DMS153 (cell line): ENCODE measurements at regions not wholly inside any gene's neighbourhood (a gene's known extent, or its start where the extent isn't known, plus 50 kb on each side); places are given as distances from the start of the nearest gene placed in this dataset.
"Not testable (repeated sequence)": the region's sequence is repeated elsewhere in the genome, so short reads cannot be mapped to it uniquely, and the experiment has no call there.

ENCODE experiments used
- DNase-seq: peaks from one replicate; lab custom pipeline; 2025; lab: John Stamatoyannopoulos, UW

DNA sequence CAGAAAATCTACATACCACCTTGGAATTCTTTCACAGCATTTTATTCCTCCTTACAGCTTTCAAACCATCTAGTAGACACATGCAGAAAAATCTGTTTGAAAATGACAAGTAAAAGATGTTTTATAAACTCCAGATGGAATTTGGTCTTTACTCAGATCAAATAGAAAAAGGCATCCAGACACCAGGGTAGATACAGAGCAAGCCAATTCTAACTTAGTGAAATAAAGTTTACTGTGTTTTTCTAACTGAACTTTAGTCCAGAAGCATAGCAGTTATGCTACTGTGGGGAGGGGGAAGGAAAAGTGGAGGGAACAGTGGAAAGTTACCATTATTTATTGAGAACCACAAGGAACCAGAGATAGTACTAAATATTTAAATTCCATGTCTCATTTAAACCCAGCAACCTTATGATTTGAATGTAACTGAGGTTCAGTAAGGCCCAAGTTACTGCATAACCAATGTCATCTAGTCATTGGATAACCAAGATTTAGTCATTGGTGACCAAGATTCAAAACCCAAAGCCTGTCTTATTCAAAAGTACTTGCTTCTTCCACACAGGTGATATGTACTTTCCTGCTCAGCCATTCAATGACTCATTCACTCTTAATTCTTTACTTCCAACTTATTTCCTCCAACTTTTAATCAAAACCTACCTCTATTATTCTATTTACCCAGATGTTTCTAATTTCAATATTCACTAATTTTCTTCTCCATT lies 57.7 kb downstream of the RAD51AP2 start:
- DNase-seq, result no peak

DNA sequence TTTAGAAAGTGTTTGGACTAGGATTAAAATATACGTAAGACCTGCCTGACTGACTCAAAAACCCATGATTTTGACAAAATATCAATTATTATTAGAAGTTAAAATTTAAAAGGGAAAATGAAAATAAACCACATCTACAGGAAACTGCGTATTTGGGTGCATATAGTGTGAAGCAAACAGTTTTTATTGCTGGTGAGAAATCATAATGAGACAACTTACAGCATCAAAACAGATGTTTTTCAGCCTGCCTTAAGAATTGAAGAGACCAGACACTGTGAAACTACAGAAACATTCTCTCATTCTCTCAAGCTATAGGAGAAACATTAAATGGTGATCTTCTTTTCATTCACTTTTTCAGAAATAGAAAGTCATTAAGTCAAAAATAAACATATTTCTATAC lies 62.9 kb downstream of the RAD51AP2 start:
- no peak for DNase-seq

- not testable (repeated sequence) for DNase-seq
Measured at GRCh38 chr2:17446191-17446590, 72.0 kb downstream of the RAD51AP2 start.

DNA sequence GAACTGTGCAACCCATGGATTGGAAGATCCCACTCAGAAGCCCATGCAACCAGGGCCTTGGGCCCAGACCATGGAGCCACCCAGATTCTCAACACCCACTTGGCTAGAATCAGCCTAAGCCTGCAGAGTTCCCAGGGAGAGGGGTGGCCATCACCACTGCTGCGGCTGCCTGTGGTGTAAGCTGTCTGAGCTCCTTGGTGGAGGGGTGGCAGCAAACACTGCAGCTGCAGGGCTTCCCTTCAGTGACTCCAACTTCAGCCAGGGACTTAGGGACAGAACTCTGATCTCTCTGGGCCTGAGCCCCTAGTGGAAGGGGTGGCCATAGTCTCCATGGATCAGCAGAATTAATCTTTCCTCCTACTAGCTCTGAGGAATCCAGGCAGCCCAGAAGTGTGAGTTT lies 72.5 kb downstream of the RAD51AP2 start:
- no peak for DNase-seq

DNA sequence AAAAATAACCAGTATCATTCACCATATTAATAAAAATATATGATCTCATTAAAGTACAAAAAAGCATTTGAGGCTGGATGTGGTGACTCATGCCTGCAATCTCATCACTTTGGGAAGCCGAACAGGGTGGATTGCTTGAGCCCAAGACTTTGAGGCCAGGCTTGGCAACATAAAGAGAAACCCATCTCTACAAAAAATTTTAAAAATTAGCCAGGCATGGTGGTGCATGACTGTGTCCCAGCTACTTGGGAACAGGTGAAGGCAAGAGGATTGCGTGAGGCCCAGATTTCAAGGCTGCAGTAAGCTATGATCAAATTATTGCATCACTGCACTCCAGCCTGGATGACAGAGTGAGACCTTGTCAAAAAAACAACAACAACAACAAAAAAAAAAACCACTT lies 75.9 kb downstream of the RAD51AP2 start:
- DNase-seq, result no peak

DNA sequence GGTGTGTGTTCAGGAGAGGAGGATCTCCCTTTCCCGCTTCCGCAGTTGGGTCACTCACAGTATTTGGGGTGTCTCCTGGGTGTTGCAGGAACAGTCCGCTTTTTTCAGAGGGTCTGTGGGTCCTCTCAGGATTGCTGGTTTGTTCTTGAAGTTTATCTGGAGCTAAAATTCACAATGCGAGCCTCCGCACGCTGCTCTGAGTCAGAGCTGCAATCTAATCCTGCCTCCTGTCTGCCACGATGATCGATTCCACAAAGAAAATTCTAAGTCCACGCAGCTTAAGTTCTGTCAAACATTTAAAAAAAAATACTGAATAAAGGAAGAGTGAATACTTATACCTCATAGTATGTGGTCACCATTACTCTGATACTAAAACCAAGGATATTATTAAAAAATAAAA lies 76.5 kb downstream of the RAD51AP2 start:
- no peak for DNase-seq

- DNase-seq, result no peak
Measured at GRCh38 chr2:17441055-17441771, 77.0 kb downstream of the RAD51AP2 start.

GRCh38 chr2:17430326-17430725 lies 87.9 kb downstream of the RAD51AP2 start:
- DNase-seq, result no peak

DNA sequence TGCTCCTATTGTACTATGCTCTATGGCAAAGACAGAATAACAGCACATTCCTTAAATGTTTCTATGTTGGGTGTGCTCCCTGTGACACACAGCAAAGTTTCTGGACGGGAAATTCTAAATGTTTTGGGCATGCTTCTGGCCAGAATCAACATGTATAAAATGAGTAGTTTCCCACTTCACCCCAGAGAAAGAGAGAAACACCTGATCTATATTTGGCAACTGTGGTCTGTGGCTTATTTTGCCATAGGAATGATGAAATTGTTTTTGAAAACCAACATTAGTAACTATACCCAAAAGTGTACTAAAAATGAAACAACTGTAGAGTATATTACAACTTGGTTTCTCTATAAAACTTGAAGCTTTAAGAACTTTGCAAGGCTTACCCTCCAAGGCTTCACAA lies 89.1 kb downstream of the RAD51AP2 start:
- no peak for DNase-seq

DNA sequence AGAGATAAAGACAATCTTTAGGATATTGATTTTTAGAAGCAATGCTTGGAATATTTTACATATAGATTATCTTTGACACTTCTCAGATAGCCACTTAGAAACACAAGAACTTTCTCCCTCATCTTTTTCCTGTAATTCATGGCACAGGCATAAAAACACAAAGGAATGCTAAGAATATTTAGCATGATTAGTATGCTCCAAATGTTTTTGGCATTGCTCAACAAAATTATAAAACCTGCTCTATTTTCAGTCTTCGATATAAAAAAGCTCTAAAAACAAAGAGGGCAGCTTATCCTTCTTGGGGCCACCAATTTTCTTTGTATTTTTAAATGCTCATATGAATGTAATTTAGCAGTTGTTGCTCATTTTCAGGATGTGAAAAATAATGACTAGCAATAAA lies 90.8 kb downstream of the RAD51AP2 start:
- no peak for DNase-seq

- DNase-seq, result no peak
Measured at GRCh38 chr2:17426743-17427142, 91.5 kb downstream of the RAD51AP2 start.

GRCh38 chr2:17422061-17422460 lies 96.2 kb downstream of the RAD51AP2 start:
- DNase-seq, result no peak

DNA sequence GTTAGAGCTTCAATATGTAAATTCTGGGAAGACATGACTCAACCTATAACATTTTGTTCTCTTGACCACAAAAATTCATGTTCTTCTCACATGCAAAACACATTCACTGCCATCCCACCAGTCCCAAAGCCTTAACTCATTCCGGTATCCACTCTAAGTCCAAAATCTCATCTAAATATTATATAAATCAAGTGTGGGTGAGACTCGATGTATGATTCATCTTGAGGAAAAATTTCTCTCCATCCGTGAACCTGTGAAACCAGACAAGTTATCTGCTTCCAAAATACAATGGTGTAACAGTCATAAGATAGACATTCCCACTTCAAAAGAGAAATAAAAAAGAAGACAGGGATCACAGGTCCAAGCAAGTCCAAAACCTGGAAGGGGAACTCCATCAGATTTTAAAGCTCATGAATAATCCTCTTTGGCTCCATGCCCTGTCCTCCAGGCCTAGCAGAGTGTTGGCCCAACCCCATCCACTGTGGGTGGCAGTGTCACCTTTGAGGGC lies 101.3 kb downstream of the RAD51AP2 start:
- no peak for DNase-seq

DNA sequence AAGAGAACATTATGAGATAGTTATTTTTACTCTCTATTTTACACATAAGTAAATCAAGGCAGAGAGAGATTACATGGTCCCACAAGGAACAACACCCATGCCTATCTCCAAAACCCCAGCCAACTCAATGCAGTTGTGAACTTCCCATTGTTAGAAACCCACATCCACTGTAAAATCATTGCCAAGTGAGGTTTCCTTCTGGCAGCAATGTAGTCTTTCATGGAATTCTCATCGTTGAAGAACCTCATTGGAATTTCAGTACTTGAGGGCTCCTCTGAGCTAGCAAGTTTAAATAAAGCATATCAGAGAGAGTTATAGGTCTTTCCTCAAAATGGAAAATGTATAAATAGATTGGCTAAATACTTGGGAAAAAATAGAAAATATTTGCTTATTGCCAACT lies 105.2 kb downstream of the RAD51AP2 start:
- no peak for DNase-seq

DNA sequence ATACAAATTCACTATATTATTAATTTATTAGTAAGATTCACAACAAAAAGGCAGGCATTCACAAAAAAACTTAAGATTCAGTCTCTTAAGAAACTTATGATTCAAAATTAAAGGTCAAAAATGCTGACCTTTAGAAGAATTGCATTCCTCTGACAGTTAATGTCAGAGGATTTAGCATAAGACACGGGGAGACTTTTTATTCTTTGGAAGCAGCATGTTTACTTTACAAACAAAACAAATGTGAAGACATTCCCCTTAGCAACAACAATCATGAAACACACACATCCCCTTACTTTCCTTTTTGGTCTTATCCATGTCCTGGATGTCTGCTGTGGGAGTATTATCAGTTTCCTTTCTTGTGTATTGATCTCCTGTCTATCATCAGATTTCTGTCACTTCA lies 117.1 kb downstream of the RAD51AP2 start:
- DNase-seq, result no peak

- DNase-seq, result no peak
Measured at GRCh38 chr2:17398770-17399169, 119.5 kb downstream of the RAD51AP2 start.

- DNase-seq, result no peak
Measured at GRCh38 chr2:17388798-17389197, 129.4 kb downstream of the RAD51AP2 start.

GRCh38 chr2:17387591-17387990 lies 130.6 kb downstream of the RAD51AP2 start:
- no peak for DNase-seq

DNA sequence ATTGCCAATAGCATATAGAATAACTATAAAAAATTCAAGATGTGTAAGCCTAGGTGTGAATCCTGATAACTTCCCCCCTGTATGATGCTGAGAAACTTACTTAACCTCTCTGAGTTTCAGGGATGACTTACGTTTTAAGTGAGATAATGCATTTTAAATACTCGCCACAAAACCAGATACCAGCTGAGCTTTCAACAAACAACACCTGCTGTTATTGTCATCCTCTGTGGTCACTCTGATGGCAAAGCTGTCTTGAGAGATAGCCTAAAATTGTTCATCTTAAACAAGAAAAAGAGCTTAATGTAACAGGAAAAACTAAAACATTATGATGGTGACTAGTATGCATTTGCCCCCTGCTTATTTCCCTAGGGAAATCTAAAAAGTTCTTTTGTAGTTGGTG lies 131.5 kb downstream of the RAD51AP2 start:
- DNase-seq, result no peak

GRCh38 chr2:17380003-17380402 lies 138.2 kb downstream of the RAD51AP2 start:
- DNase-seq, result no peak

- DNase-seq, result no peak
Measured at GRCh38 chr2:17375262-17375661, 143.0 kb downstream of the RAD51AP2 start.

DNA sequence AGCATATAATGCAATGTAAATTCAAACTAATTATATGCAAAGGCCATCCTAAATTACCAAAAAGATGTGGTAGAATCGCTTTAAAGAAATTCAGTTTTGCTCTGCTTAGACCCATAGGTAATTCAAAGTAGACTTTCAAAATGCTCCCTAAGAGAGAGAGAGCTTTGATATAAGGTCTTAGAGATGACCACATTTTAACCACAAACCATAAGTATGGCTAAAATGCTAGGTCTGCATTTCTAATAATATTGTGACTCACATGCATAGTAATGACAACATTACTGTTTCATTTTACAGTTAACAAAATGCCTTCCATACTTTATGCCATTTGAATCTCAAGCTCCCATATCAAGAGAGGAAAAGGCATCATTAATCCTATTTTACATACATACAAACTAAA lies 144.5 kb downstream of the RAD51AP2 start:
- DNase-seq, result no peak

DNA sequence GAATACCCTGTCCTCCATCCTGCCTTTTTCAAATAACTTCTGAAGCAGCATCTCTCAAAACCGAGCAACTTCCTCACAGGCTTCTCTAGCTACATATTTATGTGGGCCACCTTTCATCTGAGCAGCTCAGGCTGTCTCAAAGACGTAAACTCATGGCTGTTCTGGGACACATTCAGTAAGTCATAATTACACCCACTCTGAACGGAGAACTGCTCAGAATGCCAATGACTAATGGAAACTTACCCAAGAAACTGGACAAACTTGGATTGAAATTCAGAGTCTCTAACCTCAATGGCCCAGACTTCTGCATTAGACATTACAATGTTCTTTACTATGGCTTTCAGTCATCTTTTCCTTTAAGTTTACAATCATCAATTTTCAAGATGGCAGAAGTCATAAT lies 145.2 kb downstream of the RAD51AP2 start:
- DNase-seq, result no peak

DNA sequence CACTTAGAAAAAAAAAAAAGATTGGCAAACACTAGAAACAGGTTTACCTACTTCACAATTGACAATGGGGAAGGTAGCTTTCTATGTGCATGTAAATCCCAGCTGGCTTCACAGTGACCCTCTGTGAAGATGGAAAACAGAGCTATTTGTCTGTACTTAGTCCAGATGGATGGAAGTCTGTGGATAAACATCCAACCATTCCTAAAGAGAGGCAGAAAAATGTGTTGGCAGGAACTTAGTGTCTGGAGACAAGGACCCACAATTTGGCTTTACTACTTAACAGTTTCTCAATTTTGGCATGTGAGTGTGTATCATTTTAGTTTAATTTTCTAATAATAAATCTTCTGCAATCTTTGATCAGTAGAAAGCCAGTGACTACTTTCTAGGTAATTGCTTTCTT lies 154.4 kb downstream of the RAD51AP2 start:
- DNase-seq, result peak; percentile 4
